ENCODE measurements at regions not wholly inside any gene's neighbourhood (a gene's known extent, or its start where the extent isn't known, plus 50 kb on each side); places are given as distances from the start of the nearest gene placed in this dataset.

DNA sequence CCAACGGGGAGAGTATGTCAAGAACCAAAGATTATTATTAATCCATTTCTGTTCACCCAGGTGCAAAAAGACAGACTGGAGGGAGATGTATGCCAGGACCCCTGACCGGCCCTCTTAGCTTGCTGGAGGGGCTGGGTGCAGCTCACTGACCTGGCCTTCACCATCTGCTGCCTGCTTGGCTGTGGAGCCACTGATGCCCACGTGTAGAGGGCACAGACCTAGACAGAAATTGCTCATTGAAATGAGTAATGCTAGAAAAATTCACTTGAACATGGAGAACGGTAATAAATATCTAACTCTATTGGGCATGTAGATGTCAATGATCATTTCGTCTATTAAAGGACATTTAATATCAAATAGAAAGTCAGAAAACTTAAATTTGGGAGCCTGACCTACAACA is 58.8 kb upstream of the ERCC6L2 start:
- Histone ChIP-seq H3K27me3 (replicated peaks; ENCODE audit: insufficient read depth) (no peaks in the 10 kb centered on the region), H3K4me3 (no peak overlapping the region), H3K36me3 (peaks cover 7% of the 10 kb centered on the region), H3K4me1 (ENCODE audit: control insufficient read depth in 1 of 2, low read depth in 2 of 2) (no peaks in the 10 kb centered on the region), H3K27ac (no peak overlapping the region), H3K9me3 (no peaks in the 10 kb centered on the region)
- no peak for DNase-seq (ENCODE audit: low spot score)
- ATAC-seq (ENCODE audit: insufficient number of reproducible peaks, low FRiP score, low read depth): no peak
- TF ChIP-seq CTCF (IDR thresholded peaks at IDR 0.05): no peak

GRCh38 chr9:95815961-95816360 is 59.5 kb upstream of the ERCC6L2 start:
- Histone ChIP-seq H3K4me1 (ENCODE audit: control insufficient read depth in 1 of 2, low read depth in 2 of 2) (no peaks in the 10 kb centered on the region), H3K27me3 (replicated peaks; ENCODE audit: insufficient read depth) (no peaks in the 10 kb centered on the region), H3K9me3 (no peaks in the 10 kb centered on the region), H3K36me3 (peaks cover 7% of the 10 kb centered on the region), H3K27ac (no peak overlapping the region), H3K4me3 (no peak overlapping the region)
- DNase-seq (ENCODE audit: low spot score) (no peak), ATAC-seq (ENCODE audit: insufficient number of reproducible peaks, low FRiP score, low read depth) (no peak)
- no peak for TF ChIP-seq CTCF (IDR thresholded peaks at IDR 0.05)

DNA sequence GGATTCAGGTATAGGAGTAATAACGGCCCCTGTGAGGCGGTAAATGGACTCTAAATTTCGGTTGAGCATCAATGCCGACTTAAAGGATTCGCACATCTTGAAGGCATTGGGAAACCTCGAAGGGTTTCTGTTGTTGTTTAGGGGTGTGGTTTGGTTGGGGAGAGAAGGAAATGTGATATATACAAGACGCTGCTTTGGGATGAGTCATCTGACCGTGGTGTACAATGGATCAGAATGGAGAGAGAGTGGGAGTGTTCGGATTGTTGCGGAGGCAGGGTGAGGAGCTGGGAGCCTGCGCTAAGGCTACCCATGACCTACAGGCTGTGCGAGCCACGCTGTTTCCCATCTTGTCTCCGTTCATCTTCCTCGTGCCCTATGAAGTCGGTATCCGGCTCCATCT is 60.4 kb upstream of the ERCC6L2 start:
- H3K27ac ChIP-seq: no peak overlapping the region
- no peak for TF ChIP-seq CTCF (IDR thresholded peaks at IDR 0.05)
- no peaks in the 10 kb centered on the region for H3K27me3 ChIP-seq (replicated peaks; ENCODE audit: insufficient read depth)
- H3K4me1 ChIP-seq (ENCODE audit: control insufficient read depth in 1 of 2, low read depth in 2 of 2): no peaks in the 10 kb centered on the region
- DNase-seq (ENCODE audit: low spot score) (no peak), ATAC-seq (ENCODE audit: insufficient number of reproducible peaks, low FRiP score, low read depth) (no peak)
- no peak overlapping the region for H3K4me3 ChIP-seq
- H3K9me3 ChIP-seq: no peaks in the 10 kb centered on the region
- peaks cover 7% of the 10 kb centered on the region for H3K36me3 ChIP-seq

- Histone ChIP-seq H3K4me1 (ENCODE audit: control insufficient read depth in 1 of 2, low read depth in 2 of 2) (no peaks in the 10 kb centered on the region), H3K4me3 (no peak overlapping the region), H3K36me3 (peaks cover 7% of the 10 kb centered on the region), H3K27ac (no peak overlapping the region), H3K27me3 (replicated peaks; ENCODE audit: insufficient read depth) (no peaks in the 10 kb centered on the region), H3K9me3 (no peaks in the 10 kb centered on the region)
- DNase-seq (ENCODE audit: low spot score): no peak
- TF ChIP-seq CTCF (IDR thresholded peaks at IDR 0.05): no peak
- ATAC-seq (ENCODE audit: insufficient number of reproducible peaks, low FRiP score, low read depth): no peak
These were observed 61.6 kb upstream of the ERCC6L2 start for GRCh38 chr9:95813923-95814322.

GRCh38 chr9:95810814-95811213 is 64.7 kb upstream of the ERCC6L2 start:
- no peak for DNase-seq (ENCODE audit: low spot score)
- no peaks in the 10 kb centered on the region for H3K9me3 ChIP-seq
- no peak overlapping the region for H3K27ac ChIP-seq
- H3K27me3 ChIP-seq (replicated peaks; ENCODE audit: insufficient read depth): no peaks in the 10 kb centered on the region
- H3K36me3 ChIP-seq: peaks cover 7% of the 10 kb centered on the region
- no peak overlapping the region for H3K4me3 ChIP-seq
- no peak for ATAC-seq (ENCODE audit: insufficient number of reproducible peaks, low FRiP score, low read depth)
- H3K4me1 ChIP-seq (ENCODE audit: control insufficient read depth in 1 of 2, low read depth in 2 of 2): peaks cover 17 to 24% of the 10 kb centered on the region in 2 donors
- TF ChIP-seq CTCF (IDR thresholded peaks at IDR 0.05): no peak

Measured in thoracic aorta (tissue), 2 donors.